Endothelial cell of umbilical vein (primary cell): ENCODE measurements at regions not wholly inside any gene's neighbourhood (a gene's known extent, or its start where the extent isn't known, plus 50 kb on each side); places are given as distances from the start of the nearest gene placed in this dataset.

Experiments
- BruUV-seq: library from RNA; stranded (reverse); fragments of 400-500 nt; replicated peaks from 2 replicates; lab custom pipeline; 2021; lab: Mats Ljungman, UMichigan
- CTCF ChIA-PET: fragments of 300-600, 350-600 bp; sonication (Branson Sonifier 250); formaldehyde crosslinking; loops from one replicate; lab custom pipeline; 2021; ENCODE audit warnings: antibody characterized with exemption, inconsistent platforms; lab: Charles Lee
- POLR2A ChIA-PET: fragments of 300-600, 350-600 bp; sonication (Branson Sonifier 250); formaldehyde crosslinking; loops from one replicate; lab custom pipeline; 2021; ENCODE audit warnings: antibody characterized with exemption, inconsistent platforms; lab: Charles Lee
- DNase-seq: peaks from one replicate; pipeline ENCODE4 v3.0.0-alpha.2; 2011; ENCODE audit warnings: low read depth, low spot score
- FAIRE-seq: peaks from 2 replicates; lab custom pipeline; 2011; peaks lifted over from hg19 to GRCh38; lab: Jason Lieb, UNC
- H2AFZ ChIP-seq: 2 replicates; pipeline ENCODE4 v1.6.0; 2012; ENCODE audit warnings: low read depth, low read length, control low read depth, inconsistent platforms
- H3K27ac ChIP-seq: 2 replicates; pipeline ENCODE4 v1.5.1; 2011; ENCODE audit warnings: low read depth, mild to moderate bottlenecking, control low read depth, low read length, moderate library complexity; ENCODE audit not compliant: insufficient read depth
- H3K27me3 ChIP-seq, 2 experiments: 2 replicates each; pipeline versions ENCODE4 v1.6.0 to v1.6.1; 2011; ENCODE audit warnings: low read length in 2 of 2, mixed read lengths in 1 of 2; ENCODE audit not compliant: control insufficient read depth in 2 of 2, insufficient read depth in 2 of 2
- H3K36me3 ChIP-seq, 2 experiments: 2 replicates in 1 of 2; 3 replicates in 1 of 2; pipeline ENCODE4 v1.5.1; 2011; ENCODE audit warnings: low read length in 2 of 2, mild to moderate bottlenecking in 1 of 2, moderate library complexity in 1 of 2; ENCODE audit not compliant: control insufficient read depth in 2 of 2, insufficient read depth in 2 of 2; ENCODE audit errors: extremely low read depth in 1 of 2
- H3K4me1 ChIP-seq: 3 replicates; pipeline ENCODE4 v1.5.1; 2011; ENCODE audit warnings: mild to moderate bottlenecking, low read length; ENCODE audit not compliant: control insufficient read depth, insufficient read depth; ENCODE audit errors: extremely low read depth
- H3K4me2 ChIP-seq: 2 replicates; pipeline ENCODE4 v1.6.1; 2011; ENCODE audit warnings: low read length, control low read depth, mixed read lengths; ENCODE audit not compliant: insufficient read depth
- H3K4me3 ChIP-seq, 3 experiments: fragments of 200-600 bp in 1 of 3; sonication (generic), shearing (Covaris generic) in 1 of 3; replicated peaks in 1 of 3; 2 replicates each; pipeline ENCODE4 v1.5.1; 2011 to 2016; ENCODE audit warnings: control low read depth in 3 of 3, low read length in 3 of 3, mild to moderate bottlenecking in 2 of 3, inconsistent platforms in 1 of 3, low read depth in 1 of 3, moderate library complexity in 1 of 3; ENCODE audit not compliant: insufficient read depth in 1 of 3
- H3K79me2 ChIP-seq: 2 replicates; pipeline ENCODE4 v1.6.0; 2012; ENCODE audit warnings: low read length, inconsistent platforms; ENCODE audit not compliant: control insufficient read depth, insufficient read depth
- H3K9ac ChIP-seq: replicated peaks from 2 replicates; pipeline ENCODE3; 2011; ENCODE audit warnings: low read length, control low read depth; ENCODE audit not compliant: insufficient read depth; ENCODE audit errors: extremely low read depth
- H3K9me1 ChIP-seq: replicated peaks from 3 replicates; pipeline ENCODE4 v1.6.0; 2011; ENCODE audit warnings: mild to moderate bottlenecking, low read length; ENCODE audit not compliant: control insufficient read depth, insufficient read depth; ENCODE audit errors: extremely low read depth
- H3K9me3 ChIP-seq: replicated peaks from 2 replicates; pipeline ENCODE4 v1.5.1; 2012; ENCODE audit warnings: low read length, inconsistent platforms; ENCODE audit not compliant: control insufficient read depth, insufficient read depth
- H4K20me1 ChIP-seq: replicated peaks from 2 replicates; pipeline ENCODE3; 2011; ENCODE audit warnings: mild to moderate bottlenecking, low read length; ENCODE audit not compliant: control insufficient read depth, insufficient read depth; ENCODE audit errors: extremely low read depth
- EZH2 ChIP-seq: IDR thresholded peaks from 2 replicates; pipeline ENCODE4 v1.6.1; 2012; ENCODE audit warnings: borderline replicate concordance, low read depth, mild to moderate bottlenecking, moderate library complexity, low read length, inconsistent platforms; ENCODE audit not compliant: severe bottlenecking
- FOS ChIP-seq: IDR thresholded peaks from 2 replicates; pipeline ENCODE4 v1.6.1; 2011; ENCODE audit warnings: mild to moderate bottlenecking, low read length, moderate library complexity, borderline replicate concordance; ENCODE audit not compliant: insufficient read depth
- GATA2 ChIP-seq: IDR thresholded peaks from 2 replicates; pipeline ENCODE4 v1.7.0; 2011; ENCODE audit warnings: low read depth, mild to moderate bottlenecking, moderate library complexity, mixed read lengths, low read length; ENCODE audit not compliant: insufficient read length, insufficient read depth
- JUN ChIP-seq: IDR thresholded peaks from 2 replicates; pipeline ENCODE4 v1.6.1; 2011; ENCODE audit warnings: borderline replicate concordance, low read depth; ENCODE audit not compliant: insufficient read length, insufficient read depth
- MYC ChIP-seq: IDR thresholded peaks from one replicate; pipeline ENCODE4 v1.6.1; 2011; ENCODE audit warnings: mild to moderate bottlenecking, low read depth, low read length
- POLR2A ChIP-seq: IDR thresholded peaks from 2 replicates; pipeline ENCODE4 v1.6.1; 2012; ENCODE audit warnings: low read depth, mild to moderate bottlenecking, control low read depth, low read length
- POLR2AphosphoS5 ChIP-seq: IDR thresholded peaks from 2 replicates; pipeline ENCODE4 v1.6.1; 2012; ENCODE audit warnings: low read depth, mild to moderate bottlenecking, control low read depth, low read length, moderate library complexity; ENCODE audit not compliant: insufficient read depth
- dilution Hi-C: fragments of 300-500 bp; cut with MboI; formaldehyde crosslinking; loops from one replicate; pipeline ENCODE4 v1.15.0; 2019; ENCODE audit warnings: low sequenced_read_pairs; ENCODE audit not compliant: extremely low pct_ligation_motif_present
- intact Hi-C: fragments of 100-400 bp; cut with micrococcal nuclease; formaldehyde crosslinking; loops from one replicate; pipeline ENCODE4 v1.10.0; 2022
- TF ChIP-seq, protein P1 (sequence below), 2 donors: IDR thresholded peaks; 1 replicate in 1 of 2; 2 replicates in 1 of 2; pipeline ENCODE4 v1.5.1; 2011; ENCODE audit warnings: low read length in 2 of 2, mild to moderate bottlenecking in 2 of 2, moderate library complexity in 2 of 2, control low read depth in 1 of 2, inconsistent platforms in 1 of 2, low read depth in 1 of 2; ENCODE audit not compliant: insufficient read depth in 1 of 2; ENCODE audit errors: extremely low read depth in 1 of 2
- TF ChIP-seq, protein P2 (sequence below): IDR thresholded peaks from 2 replicates; pipeline ENCODE4 v1.6.1; 2011; ENCODE audit not compliant: insufficient read depth, insufficient read length

DNA sequence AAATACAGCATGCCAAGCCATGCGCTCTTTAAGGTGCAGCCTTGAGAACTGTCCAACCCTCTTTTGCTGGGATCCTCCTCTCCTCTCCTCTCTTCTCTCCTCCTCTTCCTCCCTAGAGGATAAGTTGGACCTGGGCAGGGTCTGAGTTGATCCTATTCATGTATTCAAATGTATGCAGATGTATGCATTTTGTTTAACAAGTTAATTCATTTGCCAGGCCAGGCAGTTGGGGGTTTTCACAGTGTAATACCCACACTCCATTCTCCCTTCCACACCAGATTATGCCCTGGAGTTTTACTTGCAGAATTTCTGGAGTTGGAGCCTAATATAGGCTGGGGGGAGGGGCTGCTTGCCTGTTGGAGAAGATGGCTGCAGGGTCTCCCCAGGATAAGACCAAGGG, 226.2 kb upstream of the SDK2 start:
- CTCF ChIA-PET = no interaction called here
- DNase-seq (no peak), FAIRE-seq (no peak)
- Histone ChIP-seq H2AFZ (no peak overlapping the region), H3K9ac (no peak overlapping the region), H3K9me3 (peaks cover 9% of the 10 kb centered on the region), H3K9me1 (no peaks in the 10 kb centered on the region), H3K27ac (no peak overlapping the region), H3K4me3 (no peak overlapping the region), H3K27me3 (no peaks in the 10 kb centered on the region), H4K20me1 (no peaks in the 10 kb centered on the region), H3K4me2 (no peak overlapping the region), H3K79me2 (no peaks in the 10 kb centered on the region), H3K36me3 (no peaks in the 10 kb centered on the region), H3K4me1 (no peaks in the 10 kb centered on the region)
- POLR2A ChIA-PET = no interaction called here
- dilution Hi-C loops = no loop called here
- intact Hi-C loops = no loop called here
- TF ChIP-seq GATA2 (no peak), FOS (no peak), POLR2A (no peak), JUN (no peak), MYC (no peak)
- no TSS peak for BruUV-seq

DNA sequence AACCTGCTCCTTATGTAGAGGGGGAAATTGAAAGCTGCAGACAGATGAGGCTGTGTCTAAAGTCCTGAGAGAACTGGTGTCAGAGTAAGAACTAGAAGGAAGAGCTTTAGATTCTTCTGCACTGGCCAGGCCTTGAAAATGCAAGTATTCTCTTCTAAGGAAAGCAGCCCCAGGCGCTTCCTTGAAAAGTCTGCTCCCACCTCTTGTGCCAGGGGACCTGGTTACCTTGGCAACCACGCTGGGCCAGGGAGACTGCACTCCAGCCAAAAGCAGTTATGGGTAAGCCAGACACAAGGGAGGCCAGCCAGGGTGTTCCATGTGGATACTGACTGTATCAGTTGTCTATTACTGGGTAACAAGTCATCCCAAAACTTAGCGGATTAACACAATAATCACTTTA, 228.6 kb upstream of the SDK2 start:
- H2AFZ ChIP-seq = no peak overlapping the region
- H3K9me3 ChIP-seq = peaks cover 6% of the 10 kb centered on the region
- ChIA-PET CTCF (no interaction called here), POLR2A (no interaction called here)
- no TSS peak for BruUV-seq
- no peaks in the 10 kb centered on the region for H3K27me3 ChIP-seq
- H3K9ac ChIP-seq = no peak overlapping the region
- no peak overlapping the region for H3K4me2 ChIP-seq
- dilution Hi-C loops (no loop called here), intact Hi-C loops (no loop called here)
- H3K27ac ChIP-seq = no peak overlapping the region
- no peaks in the 10 kb centered on the region for H3K36me3 ChIP-seq
- no peaks in the 10 kb centered on the region for H4K20me1 ChIP-seq
- DNase-seq (no peak), FAIRE-seq (no peak)
- H3K9me1 ChIP-seq = no peaks in the 10 kb centered on the region
- H3K4me1 ChIP-seq = no peaks in the 10 kb centered on the region
- H3K79me2 ChIP-seq = no peaks in the 10 kb centered on the region
- TF ChIP-seq JUN (no peak), POLR2A (no peak), GATA2 (no peak), POLR2AphosphoS5 (no peak), MYC (no peak), FOS (no peak), EZH2 (no peak)
- TF ChIP-seq, protein P1, sequence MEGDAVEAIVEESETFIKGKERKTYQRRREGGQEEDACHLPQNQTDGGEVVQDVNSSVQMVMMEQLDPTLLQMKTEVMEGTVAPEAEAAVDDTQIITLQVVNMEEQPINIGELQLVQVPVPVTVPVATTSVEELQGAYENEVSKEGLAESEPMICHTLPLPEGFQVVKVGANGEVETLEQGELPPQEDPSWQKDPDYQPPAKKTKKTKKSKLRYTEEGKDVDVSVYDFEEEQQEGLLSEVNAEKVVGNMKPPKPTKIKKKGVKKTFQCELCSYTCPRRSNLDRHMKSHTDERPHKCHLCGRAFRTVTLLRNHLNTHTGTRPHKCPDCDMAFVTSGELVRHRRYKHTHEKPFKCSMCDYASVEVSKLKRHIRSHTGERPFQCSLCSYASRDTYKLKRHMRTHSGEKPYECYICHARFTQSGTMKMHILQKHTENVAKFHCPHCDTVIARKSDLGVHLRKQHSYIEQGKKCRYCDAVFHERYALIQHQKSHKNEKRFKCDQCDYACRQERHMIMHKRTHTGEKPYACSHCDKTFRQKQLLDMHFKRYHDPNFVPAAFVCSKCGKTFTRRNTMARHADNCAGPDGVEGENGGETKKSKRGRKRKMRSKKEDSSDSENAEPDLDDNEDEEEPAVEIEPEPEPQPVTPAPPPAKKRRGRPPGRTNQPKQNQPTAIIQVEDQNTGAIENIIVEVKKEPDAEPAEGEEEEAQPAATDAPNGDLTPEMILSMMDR (IDR thresholded peaks at IDR 0.05; ENCODE audit: extremely low read depth in 1 of 2, insufficient read depth in 1 of 2, low read depth in 1 of 2, low read length in 2 of 2) = no peak
- TF ChIP-seq, protein P2, sequence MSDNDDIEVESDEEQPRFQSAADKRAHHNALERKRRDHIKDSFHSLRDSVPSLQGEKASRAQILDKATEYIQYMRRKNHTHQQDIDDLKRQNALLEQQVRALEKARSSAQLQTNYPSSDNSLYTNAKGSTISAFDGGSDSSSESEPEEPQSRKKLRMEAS = no peak
- H3K4me3 ChIP-seq = no peak overlapping the region
